ENCODE measurements at regions not wholly inside any gene's neighbourhood (a gene's known extent, or its start where the extent isn't known, plus 50 kb on each side); places are given as distances from the start of the nearest gene placed in this dataset.

- no peaks in the 10 kb centered on the region for H3K27me3 Mint-ChIP-seq
- no peaks in the 10 kb centered on the region for H3K4me1 Mint-ChIP-seq (ENCODE audit: low read depth)
- H3K27ac Mint-ChIP-seq = no peak overlapping the region
- no peak overlapping the region for H3K4me3 Mint-ChIP-seq
- no peaks in the 10 kb centered on the region for H3K36me3 Mint-ChIP-seq (ENCODE audit: low read depth)
- no peak for DNase-seq
- H3K9me3 Mint-ChIP-seq = no peaks in the 10 kb centered on the region
Measured at GRCh38 chr11:92384358-92384757, 159.7 kb downstream of the FAT3 start.

GRCh38 chr11:92384802-92385201 is 160.2 kb downstream of the FAT3 start:
- no peaks in the 10 kb centered on the region for H3K36me3 Mint-ChIP-seq (ENCODE audit: low read depth)
- H3K27ac Mint-ChIP-seq = no peak overlapping the region
- DNase-seq = no peak
- no peak overlapping the region for H3K4me3 Mint-ChIP-seq
- H3K9me3 Mint-ChIP-seq = no peaks in the 10 kb centered on the region
- H3K4me1 Mint-ChIP-seq (ENCODE audit: low read depth) = no peaks in the 10 kb centered on the region
- H3K27me3 Mint-ChIP-seq = no peaks in the 10 kb centered on the region

GRCh38 chr11:92386577-92386976 is 162.0 kb downstream of the FAT3 start:
- H3K36me3 Mint-ChIP-seq (ENCODE audit: low read depth) = no peaks in the 10 kb centered on the region

GRCh38 chr11:92387859-92388258 is 163.2 kb downstream of the FAT3 start:
- Mint-ChIP-seq H3K4me3 (no peak overlapping the region), H3K27me3 (no peaks in the 10 kb centered on the region), H3K27ac (no peak overlapping the region), H3K9me3 (no peaks in the 10 kb centered on the region), H3K4me1 (ENCODE audit: low read depth) (no peaks in the 10 kb centered on the region), H3K36me3 (ENCODE audit: low read depth) (no peaks in the 10 kb centered on the region)
- no peak for DNase-seq

More at GRCh38 chr11:92386577-92386976, 162.0 kb downstream of the FAT3 start:
- Mint-ChIP-seq H3K4me1 (ENCODE audit: low read depth) (no peaks in the 10 kb centered on the region), H3K4me3 (no peak overlapping the region), H3K27me3 (no peaks in the 10 kb centered on the region), H3K27ac (no peak overlapping the region), H3K9me3 (no peaks in the 10 kb centered on the region)
- DNase-seq = no peak

- Mint-ChIP-seq H3K36me3 (ENCODE audit: low read depth) (no peaks in the 10 kb centered on the region), H3K27ac (no peak overlapping the region), H3K27me3 (no peaks in the 10 kb centered on the region)
Measured at GRCh38 chr11:92388380-92388779, 163.8 kb downstream of the FAT3 start.

DNA sequence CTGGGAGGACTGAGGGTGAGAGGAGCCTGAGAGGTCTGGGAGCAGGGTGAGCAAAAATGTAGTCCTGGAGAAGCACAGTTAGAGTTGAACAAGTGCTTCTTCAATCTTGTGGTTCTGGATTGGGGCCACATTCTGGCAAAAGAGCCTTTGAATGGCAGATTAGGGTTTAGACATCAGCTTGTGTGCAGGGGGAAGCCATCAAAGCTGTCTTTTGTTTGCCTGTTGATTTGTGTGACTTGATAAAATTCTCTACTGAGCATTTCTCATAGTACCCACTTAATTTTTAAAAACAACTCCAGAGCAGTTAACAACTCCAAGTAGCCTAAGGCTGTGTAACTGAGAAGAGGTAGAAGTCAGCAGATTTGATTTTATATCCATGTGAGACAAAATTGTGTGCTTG is 166.2 kb downstream of the FAT3 start:
- DNase-seq = no peak
- H3K27me3 Mint-ChIP-seq = no peaks in the 10 kb centered on the region
- no peaks in the 10 kb centered on the region for H3K4me1 Mint-ChIP-seq (ENCODE audit: low read depth)
- no peaks in the 10 kb centered on the region for H3K36me3 Mint-ChIP-seq (ENCODE audit: low read depth)
- no peaks in the 10 kb centered on the region for H3K9me3 Mint-ChIP-seq
- H3K4me3 Mint-ChIP-seq = no peak overlapping the region
- H3K27ac Mint-ChIP-seq = no peak overlapping the region

More at GRCh38 chr11:92388380-92388779, 163.8 kb downstream of the FAT3 start:
- Mint-ChIP-seq H3K4me3 (no peak overlapping the region), H3K9me3 (no peaks in the 10 kb centered on the region), H3K4me1 (ENCODE audit: low read depth) (no peaks in the 10 kb centered on the region)
- no peak for DNase-seq

- Mint-ChIP-seq H3K27ac (no peak overlapping the region), H3K9me3 (no peaks in the 10 kb centered on the region), H3K27me3 (no peaks in the 10 kb centered on the region), H3K4me1 (ENCODE audit: low read depth) (no peaks in the 10 kb centered on the region), H3K4me3 (no peak overlapping the region), H3K36me3 (ENCODE audit: low read depth) (no peaks in the 10 kb centered on the region)
- DNase-seq = no peak
Measured at GRCh38 chr11:92391364-92391763, 166.7 kb downstream of the FAT3 start.

GRCh38 chr11:92391808-92392207 is 167.2 kb downstream of the FAT3 start:
- no peaks in the 10 kb centered on the region for H3K9me3 Mint-ChIP-seq
- H3K4me3 Mint-ChIP-seq = no peak overlapping the region
- no peaks in the 10 kb centered on the region for H3K36me3 Mint-ChIP-seq (ENCODE audit: low read depth)
- H3K27me3 Mint-ChIP-seq = no peaks in the 10 kb centered on the region
- H3K27ac Mint-ChIP-seq = no peak overlapping the region
- no peak for DNase-seq
- H3K4me1 Mint-ChIP-seq (ENCODE audit: low read depth) = no peaks in the 10 kb centered on the region

- Mint-ChIP-seq H3K27ac (no peak overlapping the region), H3K9me3 (no peaks in the 10 kb centered on the region), H3K27me3 (no peaks in the 10 kb centered on the region), H3K4me3 (no peak overlapping the region), H3K4me1 (ENCODE audit: low read depth) (no peaks in the 10 kb centered on the region), H3K36me3 (ENCODE audit: low read depth) (no peaks in the 10 kb centered on the region)
- DNase-seq = no peak
Measured at GRCh38 chr11:92393218-92393617, 168.6 kb downstream of the FAT3 start.

DNA sequence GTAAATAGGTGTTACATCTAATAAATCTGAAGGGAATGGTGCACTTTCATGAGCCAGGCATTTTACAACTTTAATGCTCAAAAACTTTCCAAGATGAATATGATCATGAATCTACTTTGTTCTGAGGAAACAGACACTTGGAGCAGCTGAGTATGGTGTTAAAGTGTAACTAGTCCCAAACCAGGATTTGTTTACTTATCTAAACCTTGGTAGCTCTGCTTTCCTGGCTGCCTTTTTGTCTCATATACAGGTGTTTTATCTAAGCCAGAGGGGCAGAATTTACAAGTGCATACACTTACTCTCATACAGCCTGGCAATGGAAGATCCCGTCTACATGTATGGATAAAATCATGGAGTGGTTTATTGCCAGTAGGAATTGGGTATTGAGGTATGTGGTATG is 171.5 kb downstream of the FAT3 start:
- Mint-ChIP-seq H3K27me3 (no peaks in the 10 kb centered on the region), H3K4me1 (ENCODE audit: low read depth) (no peaks in the 10 kb centered on the region)

DNA sequence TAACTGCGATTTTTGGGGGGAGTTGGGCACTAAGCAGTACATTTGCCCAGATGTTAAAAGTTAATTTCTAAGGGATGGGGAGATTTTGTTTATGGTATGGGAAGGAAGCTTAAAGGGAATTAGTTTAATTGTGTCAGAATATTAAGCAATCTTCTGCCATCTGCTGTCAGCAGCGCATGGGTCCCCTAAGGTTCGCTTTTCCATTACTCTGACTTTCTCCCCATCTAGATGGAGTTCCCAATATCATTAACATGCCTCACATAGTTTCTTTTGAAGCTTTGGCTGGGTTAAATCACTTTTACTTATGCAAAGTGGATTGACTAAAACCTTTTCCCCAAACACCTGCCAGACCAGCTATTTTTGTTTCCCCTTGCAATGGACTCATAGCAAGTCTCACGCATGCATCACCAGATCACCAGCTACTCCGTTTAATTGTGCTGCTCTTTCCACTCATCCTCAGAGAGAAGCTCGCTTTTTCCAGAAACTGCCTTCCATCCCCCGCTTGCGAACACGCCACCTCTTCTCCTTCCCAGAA is 172.7 kb downstream of the FAT3 start:
- H3K4me3 Mint-ChIP-seq = no peak overlapping the region
- no peaks in the 10 kb centered on the region for H3K36me3 Mint-ChIP-seq (ENCODE audit: low read depth)
- no peaks in the 10 kb centered on the region for H3K9me3 Mint-ChIP-seq
- H3K4me1 Mint-ChIP-seq (ENCODE audit: low read depth) = no peaks in the 10 kb centered on the region
- H3K27me3 Mint-ChIP-seq = no peaks in the 10 kb centered on the region
- no peak for DNase-seq
- no peak overlapping the region for H3K27ac Mint-ChIP-seq

More for the DNA sequence above, 171.5 kb downstream of the FAT3 start:
- H3K9me3 Mint-ChIP-seq = no peaks in the 10 kb centered on the region
- no peak overlapping the region for H3K4me3 Mint-ChIP-seq
- no peaks in the 10 kb centered on the region for H3K36me3 Mint-ChIP-seq (ENCODE audit: low read depth)
- DNase-seq = no peak
- H3K27ac Mint-ChIP-seq = no peak overlapping the region

DNA sequence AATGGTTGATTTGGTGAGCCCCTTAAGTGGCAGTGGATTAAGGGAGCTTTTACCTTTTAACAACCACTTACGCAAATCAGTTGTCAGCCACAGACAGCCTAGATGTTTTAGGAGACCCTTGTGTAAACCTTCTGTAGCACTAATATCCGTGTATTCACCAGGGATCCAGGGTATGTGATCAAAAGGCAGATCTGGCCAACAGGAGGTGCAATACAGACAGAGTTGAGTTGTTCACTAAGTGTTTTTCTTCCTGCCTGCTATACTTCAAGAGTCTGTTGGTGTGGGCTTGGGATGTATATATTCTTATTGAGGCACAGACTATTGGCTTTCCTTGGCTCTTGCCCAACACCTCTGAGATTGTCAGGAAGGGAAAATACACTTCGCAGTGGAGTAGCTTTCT is 175.1 kb downstream of the FAT3 start:
- Mint-ChIP-seq H3K27me3 (no peaks in the 10 kb centered on the region), H3K9me3 (peaks cover 3% of the 10 kb centered on the region), H3K4me3 (no peak overlapping the region), H3K27ac (no peak overlapping the region), H3K36me3 (ENCODE audit: low read depth) (no peaks in the 10 kb centered on the region), H3K4me1 (ENCODE audit: low read depth) (no peaks in the 10 kb centered on the region)
- no peak for DNase-seq

DNA sequence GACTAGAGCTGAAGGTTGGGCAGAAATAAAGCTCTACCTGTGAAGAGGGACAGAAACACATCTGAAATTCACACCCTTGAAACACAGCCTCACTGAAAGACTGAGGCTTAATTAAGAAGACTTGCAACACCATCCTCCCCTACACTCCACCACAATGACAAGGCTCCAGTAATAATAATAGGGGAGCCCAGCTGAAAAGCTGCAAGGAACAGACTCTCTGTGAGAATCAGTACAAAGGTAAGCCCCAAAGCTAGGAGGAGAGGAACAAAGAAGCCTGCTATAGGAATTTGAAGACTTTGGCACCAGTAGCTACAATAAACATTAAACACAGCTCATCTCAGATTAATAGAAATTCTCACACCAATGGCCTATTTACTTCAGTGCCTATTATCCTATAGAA is 176.9 kb downstream of the FAT3 start:
- no peak for DNase-seq
- Mint-ChIP-seq H3K4me3 (no peak overlapping the region), H3K27me3 (no peaks in the 10 kb centered on the region), H3K9me3 (peaks cover 3% of the 10 kb centered on the region), H3K36me3 (ENCODE audit: low read depth) (no peaks in the 10 kb centered on the region), H3K27ac (no peak overlapping the region), H3K4me1 (ENCODE audit: low read depth) (no peaks in the 10 kb centered on the region)

DNA sequence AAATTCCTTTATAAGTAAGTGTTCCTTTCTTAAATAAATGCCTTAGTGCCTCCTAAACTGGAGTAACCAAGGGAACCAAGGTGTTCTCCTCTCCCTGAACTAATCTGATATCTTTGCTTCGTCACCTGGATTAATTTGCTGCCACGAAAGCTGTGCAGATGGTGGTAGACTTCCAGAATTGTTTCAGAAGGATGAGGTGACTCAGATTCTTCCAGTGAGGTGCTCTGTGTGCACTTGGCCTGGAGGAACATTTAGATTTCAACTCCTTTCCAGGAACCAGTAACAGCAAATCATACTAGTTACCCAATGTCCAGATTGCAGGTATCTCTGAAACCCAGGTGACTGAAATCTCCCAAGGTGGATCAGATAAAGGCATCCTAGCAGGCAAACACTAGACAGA is 181.9 kb downstream of the FAT3 start:
- Mint-ChIP-seq H3K9me3 (peaks cover 4% of the 10 kb centered on the region), H3K36me3 (ENCODE audit: low read depth) (no peaks in the 10 kb centered on the region), H3K4me1 (ENCODE audit: low read depth) (no peaks in the 10 kb centered on the region), H3K27me3 (no peaks in the 10 kb centered on the region), H3K27ac (no peak overlapping the region), H3K4me3 (no peak overlapping the region)
- no peak for DNase-seq

GRCh38 chr11:92409355-92409754 is 184.7 kb downstream of the FAT3 start:
- no peaks in the 10 kb centered on the region for H3K27me3 Mint-ChIP-seq
- peaks cover 2% of the 10 kb centered on the region for H3K9me3 Mint-ChIP-seq
- DNase-seq = no peak
- H3K4me1 Mint-ChIP-seq (ENCODE audit: low read depth) = no peaks in the 10 kb centered on the region
- no peak overlapping the region for H3K4me3 Mint-ChIP-seq
- no peaks in the 10 kb centered on the region for H3K36me3 Mint-ChIP-seq (ENCODE audit: low read depth)
- H3K27ac Mint-ChIP-seq = no peak overlapping the region

GRCh38 chr11:92409956-92410355 is 185.3 kb downstream of the FAT3 start:
- no peak overlapping the region for H3K27ac Mint-ChIP-seq

More at GRCh38 chr11:92409956-92410355, 185.3 kb downstream of the FAT3 start:
- Mint-ChIP-seq H3K4me1 (ENCODE audit: low read depth) (no peaks in the 10 kb centered on the region), H3K4me3 (no peak overlapping the region), H3K27me3 (no peaks in the 10 kb centered on the region), H3K9me3 (peaks cover 2% of the 10 kb centered on the region), H3K36me3 (ENCODE audit: low read depth) (no peaks in the 10 kb centered on the region)
- no peak for DNase-seq
